ENCODE measurements at regions not wholly inside any gene's neighbourhood (a gene's known extent, or its start where the extent isn't known, plus 50 kb on each side); places are given as distances from the start of the nearest gene placed in this dataset.

- no peaks in the 10 kb centered on the region for H3K9me3 ChIP-seq (ENCODE audit: control insufficient read depth, low read depth, low read length)
- no peaks in the 10 kb centered on the region for H3K36me3 ChIP-seq (ENCODE audit: control insufficient read depth, insufficient read depth, low read length)
- no peak overlapping the region for H3K27ac ChIP-seq (ENCODE audit: low read length)
- no peaks in the 10 kb centered on the region for H3K4me1 ChIP-seq (ENCODE audit: control insufficient read depth, insufficient read depth, low read length)
- H3K27me3 ChIP-seq (ENCODE audit: control insufficient read depth, insufficient read depth, low read length) = no peaks in the 10 kb centered on the region
- DNase-seq = no peak
- no peak overlapping the region for H3K4me3 ChIP-seq (ENCODE audit: low read length)
- no CpG with 5 or more reads among the region's 15 CpGs for WGBS (ENCODE audit: insufficient coverage, low lambda C conversion rate)
These were observed 93.4 kb upstream of the CCDC112 start for GRCh38 chr5:115389799-115390382.

DNA sequence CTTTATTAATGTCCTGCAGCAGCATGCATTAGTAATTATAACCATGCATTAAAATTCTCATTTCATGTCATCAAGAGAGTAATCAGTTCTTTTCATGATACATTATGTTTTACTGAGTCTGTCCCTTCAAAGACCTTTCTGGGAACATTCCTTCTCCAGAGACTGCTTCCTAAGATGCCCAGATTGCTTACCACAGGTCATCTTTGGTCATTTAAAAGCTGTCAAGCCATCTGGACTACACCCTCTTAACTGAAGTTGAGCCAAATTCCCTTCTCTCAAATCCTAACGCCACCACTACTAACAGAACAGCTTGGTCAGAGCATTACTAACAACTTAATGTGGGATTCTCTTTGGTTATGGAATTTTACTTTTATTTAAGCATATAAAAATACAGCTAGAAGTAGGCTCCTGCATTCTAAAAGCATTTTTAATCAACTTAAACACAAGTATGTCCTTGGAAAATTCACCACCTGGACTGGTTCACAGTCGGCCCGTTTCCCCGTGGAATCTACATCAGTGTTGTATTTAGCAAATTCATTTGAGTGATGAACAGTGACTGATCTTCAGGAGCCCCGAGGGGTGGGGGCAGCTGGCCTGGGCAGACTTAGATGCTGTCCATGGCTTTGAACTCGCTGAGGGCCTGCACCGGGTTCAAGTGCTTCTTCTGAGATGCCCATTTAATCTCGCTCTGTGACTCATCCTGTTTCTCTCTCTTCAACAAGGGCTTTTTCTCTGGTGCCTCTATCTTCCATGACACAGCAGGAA is 92.8 kb upstream of the CCDC112 start:
- H3K27ac ChIP-seq (ENCODE audit: low read length) = no peak overlapping the region

DNA sequence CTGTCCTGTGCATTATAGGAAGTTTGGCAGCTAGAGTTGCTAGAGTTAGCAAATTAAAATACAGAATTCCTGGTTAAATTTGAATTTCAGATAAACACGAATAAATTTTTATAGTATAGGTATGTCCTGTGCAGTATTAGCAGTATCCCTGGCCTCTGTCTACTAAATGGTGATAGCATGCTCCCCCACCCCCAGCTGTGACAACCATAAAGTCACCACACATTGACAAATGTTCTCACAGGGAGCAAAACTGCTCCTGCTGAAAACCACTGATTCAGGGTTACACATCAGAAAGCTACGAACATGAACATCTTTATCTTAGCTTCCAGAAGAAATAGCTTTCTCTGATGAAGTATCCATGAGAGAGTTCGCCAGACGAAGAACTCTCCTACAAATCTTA is 91.8 kb upstream of the CCDC112 start:
- no peaks in the 10 kb centered on the region for H3K27me3 ChIP-seq (ENCODE audit: control insufficient read depth, insufficient read depth, low read length)
- H3K4me1 ChIP-seq (ENCODE audit: control insufficient read depth, insufficient read depth, low read length) = no peaks in the 10 kb centered on the region
- no peak overlapping the region for H3K27ac ChIP-seq (ENCODE audit: low read length)
- no peaks in the 10 kb centered on the region for H3K36me3 ChIP-seq (ENCODE audit: control insufficient read depth, insufficient read depth, low read length)
- no peaks in the 10 kb centered on the region for H3K9me3 ChIP-seq (ENCODE audit: control insufficient read depth, low read depth, low read length)
- WGBS (ENCODE audit: insufficient coverage, low lambda C conversion rate) = 94% methylated on average over 3 of the region's 4 CpGs
- DNase-seq = no peak
- H3K4me3 ChIP-seq (ENCODE audit: low read length) = no peak overlapping the region

More for the DNA sequence above, 92.8 kb upstream of the CCDC112 start:
- Histone ChIP-seq H3K36me3 (ENCODE audit: control insufficient read depth, insufficient read depth, low read length) (no peaks in the 10 kb centered on the region), H3K4me1 (ENCODE audit: control insufficient read depth, insufficient read depth, low read length) (no peaks in the 10 kb centered on the region), H3K9me3 (ENCODE audit: control insufficient read depth, low read depth, low read length) (no peaks in the 10 kb centered on the region), H3K27me3 (ENCODE audit: control insufficient read depth, insufficient read depth, low read length) (no peaks in the 10 kb centered on the region), H3K4me3 (ENCODE audit: low read length) (no peak overlapping the region)
- DNase-seq = no peak
- no CpG with 5 or more reads among the region's 8 CpGs for WGBS (ENCODE audit: insufficient coverage, low lambda C conversion rate)

- H3K27ac ChIP-seq (ENCODE audit: low read length) = no peak overlapping the region
- H3K9me3 ChIP-seq (ENCODE audit: control insufficient read depth, low read depth, low read length) = no peaks in the 10 kb centered on the region
- no peak overlapping the region for H3K4me3 ChIP-seq (ENCODE audit: low read length)
- no peaks in the 10 kb centered on the region for H3K36me3 ChIP-seq (ENCODE audit: control insufficient read depth, insufficient read depth, low read length)
- WGBS (ENCODE audit: insufficient coverage, low lambda C conversion rate) = no CpG with 5 or more reads among the region's 2 CpGs
- H3K4me1 ChIP-seq (ENCODE audit: control insufficient read depth, insufficient read depth, low read length) = no peaks in the 10 kb centered on the region
- H3K27me3 ChIP-seq (ENCODE audit: control insufficient read depth, insufficient read depth, low read length) = no peaks in the 10 kb centered on the region
- DNase-seq = no peak
These were observed 91.4 kb upstream of the CCDC112 start for GRCh38 chr5:115387816-115388215.

DNA sequence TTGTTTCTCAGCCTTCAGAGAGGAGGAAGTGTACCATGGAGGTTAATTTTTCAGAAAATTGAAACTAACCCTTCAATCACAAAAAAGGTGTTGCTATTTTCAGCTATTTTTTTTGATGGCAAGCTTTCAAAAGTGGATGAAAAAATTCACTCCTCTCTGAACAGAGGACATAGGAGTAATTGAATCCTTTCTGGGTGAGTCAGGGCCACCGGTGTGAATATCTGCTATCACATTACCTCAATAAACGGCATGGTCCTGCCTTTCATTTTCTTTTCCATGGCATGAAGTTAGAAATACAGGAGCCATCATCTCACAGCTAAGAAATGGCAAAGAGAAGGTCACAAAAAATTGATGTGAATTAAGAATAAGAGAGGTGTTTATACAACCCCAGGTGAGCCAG is 90.2 kb upstream of the CCDC112 start:
- Histone ChIP-seq H3K4me3 (ENCODE audit: low read length) (no peak overlapping the region), H3K27me3 (ENCODE audit: control insufficient read depth, insufficient read depth, low read length) (no peaks in the 10 kb centered on the region), H3K4me1 (ENCODE audit: control insufficient read depth, insufficient read depth, low read length) (no peaks in the 10 kb centered on the region), H3K36me3 (ENCODE audit: control insufficient read depth, insufficient read depth, low read length) (no peaks in the 10 kb centered on the region), H3K27ac (ENCODE audit: low read length) (no peak overlapping the region), H3K9me3 (ENCODE audit: control insufficient read depth, low read depth, low read length) (no peaks in the 10 kb centered on the region)
- 33% methylated on average over 1 of the region's 2 CpGs for WGBS (ENCODE audit: insufficient coverage, low lambda C conversion rate)
- DNase-seq = no peak

DNA sequence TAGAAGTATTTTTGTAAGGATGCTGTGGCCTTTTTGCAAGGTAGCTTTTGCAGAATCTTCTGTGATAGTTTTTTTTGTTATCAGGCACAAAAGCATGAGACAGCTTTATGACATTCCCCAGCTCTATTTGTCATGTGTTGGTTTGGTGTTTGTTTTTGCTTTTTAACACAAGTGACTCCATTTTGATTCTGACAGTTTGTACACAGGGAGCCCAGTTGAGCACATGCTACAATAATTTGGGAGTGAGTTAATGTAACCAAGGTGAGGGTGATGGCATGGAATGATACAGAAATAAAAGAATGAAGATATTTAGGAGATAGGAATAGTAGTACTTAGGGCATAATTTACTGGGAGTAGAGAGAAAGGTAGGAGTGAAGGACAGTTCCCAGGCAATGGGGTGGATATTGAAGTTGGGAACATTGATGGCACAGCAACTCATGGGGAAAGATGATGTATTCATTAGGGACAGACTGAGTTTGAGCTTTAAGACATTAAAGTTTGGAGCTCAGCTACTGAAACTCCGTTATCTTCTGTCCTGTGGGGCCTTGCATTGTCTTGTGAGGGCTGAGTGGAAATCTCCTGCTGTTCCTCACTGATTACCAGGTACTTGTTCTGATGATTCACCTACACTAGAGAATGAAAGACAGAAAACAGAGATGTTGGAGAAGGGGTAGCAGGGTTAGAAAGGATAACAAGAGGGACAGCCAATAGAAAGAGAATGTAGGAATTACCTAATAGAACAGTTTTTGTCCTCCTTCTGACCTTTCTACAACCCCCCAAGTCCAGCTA is 88.3 kb upstream of the CCDC112 start:
- WGBS (ENCODE audit: insufficient coverage, low lambda C conversion rate) = no CpG with 5 or more reads among the region's 1 CpG
- Histone ChIP-seq H3K27me3 (ENCODE audit: control insufficient read depth, insufficient read depth, low read length) (no peaks in the 10 kb centered on the region), H3K4me1 (ENCODE audit: control insufficient read depth, insufficient read depth, low read length) (no peaks in the 10 kb centered on the region), H3K27ac (ENCODE audit: low read length) (no peak overlapping the region), H3K4me3 (ENCODE audit: low read length) (no peak overlapping the region), H3K36me3 (ENCODE audit: control insufficient read depth, insufficient read depth, low read length) (no peaks in the 10 kb centered on the region), H3K9me3 (ENCODE audit: control insufficient read depth, low read depth, low read length) (no peaks in the 10 kb centered on the region)
- no peak for DNase-seq

- H3K9me3 ChIP-seq (ENCODE audit: control insufficient read depth, low read depth, low read length) = no peaks in the 10 kb centered on the region
- DNase-seq = no peak
- H3K4me3 ChIP-seq (ENCODE audit: low read length) = no peak overlapping the region
- peaks cover 2% of the 10 kb centered on the region for H3K4me1 ChIP-seq (ENCODE audit: control insufficient read depth, insufficient read depth, low read length)
- no CpG with 5 or more reads among the region's 1 CpG for WGBS (ENCODE audit: insufficient coverage, low lambda C conversion rate)
- no peak overlapping the region for H3K27ac ChIP-seq (ENCODE audit: low read length)
- no peaks in the 10 kb centered on the region for H3K27me3 ChIP-seq (ENCODE audit: control insufficient read depth, insufficient read depth, low read length)
- no peaks in the 10 kb centered on the region for H3K36me3 ChIP-seq (ENCODE audit: control insufficient read depth, insufficient read depth, low read length)
These were observed 86.5 kb upstream of the CCDC112 start for GRCh38 chr5:115382989-115383388.

- Histone ChIP-seq H3K27me3 (ENCODE audit: control insufficient read depth, insufficient read depth, low read length) (no peaks in the 10 kb centered on the region), H3K27ac (ENCODE audit: low read length) (no peak overlapping the region), H3K4me1 (ENCODE audit: control insufficient read depth, insufficient read depth, low read length) (peaks cover 9% of the 10 kb centered on the region), H3K9me3 (ENCODE audit: control insufficient read depth, low read depth, low read length) (no peaks in the 10 kb centered on the region), H3K4me3 (ENCODE audit: low read length) (no peak overlapping the region), H3K36me3 (ENCODE audit: control insufficient read depth, insufficient read depth, low read length) (no peaks in the 10 kb centered on the region)
- WGBS (ENCODE audit: insufficient coverage, low lambda C conversion rate) = no CpG with 5 or more reads among the region's 4 CpGs
- no peak for DNase-seq
These were observed 85.6 kb upstream of the CCDC112 start for GRCh38 chr5:115381911-115382662.

DNA sequence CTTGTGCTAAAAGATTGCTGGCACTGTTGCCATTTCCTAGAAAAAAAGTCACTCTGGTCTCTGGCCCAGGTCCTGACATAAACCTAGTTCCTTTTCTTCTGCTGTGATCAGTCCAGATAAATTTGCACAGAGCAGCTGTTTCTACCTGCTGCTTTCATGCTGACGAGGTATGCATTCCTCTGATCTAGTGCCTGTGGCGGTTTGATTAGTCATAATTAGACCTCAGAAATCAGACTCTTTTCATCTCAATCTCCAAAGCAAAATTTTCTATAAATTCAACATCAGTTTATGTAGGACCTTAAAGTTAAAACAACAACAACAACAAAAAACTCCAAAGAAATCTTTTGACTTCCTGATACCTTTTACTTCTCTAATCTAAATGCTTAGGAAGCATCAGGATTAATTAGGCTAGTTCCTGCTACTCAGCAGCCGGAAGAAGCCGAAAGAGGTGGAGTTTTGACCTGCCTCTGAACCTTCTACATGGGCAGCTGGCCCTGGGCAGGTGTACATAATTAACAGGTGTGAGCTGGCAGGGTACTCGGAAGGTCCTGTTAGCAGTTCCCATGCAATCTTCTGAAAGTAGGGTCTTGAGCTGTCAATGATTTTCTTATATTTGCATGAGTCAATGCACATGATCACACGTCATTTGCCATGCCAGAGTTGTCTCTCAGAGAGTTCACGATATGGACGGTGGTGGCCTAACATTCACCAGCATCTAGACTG is 83.3 kb upstream of the CCDC112 start:
- Histone ChIP-seq H3K36me3 (ENCODE audit: control insufficient read depth, insufficient read depth, low read length) (no peaks in the 10 kb centered on the region), H3K4me3 (ENCODE audit: low read length) (no peak overlapping the region), H3K27me3 (ENCODE audit: control insufficient read depth, insufficient read depth, low read length) (no peaks in the 10 kb centered on the region), H3K27ac (ENCODE audit: low read length) (no peak overlapping the region), H3K4me1 (ENCODE audit: control insufficient read depth, insufficient read depth, low read length) (peaks cover 9% of the 10 kb centered on the region), H3K9me3 (ENCODE audit: control insufficient read depth, low read depth, low read length) (no peaks in the 10 kb centered on the region)
- DNase-seq = peak in 1 of 2 donors; percentile 55
- WGBS (ENCODE audit: insufficient coverage, low lambda C conversion rate) = 100% methylated on average over 1 of the region's 8 CpGs

All from large intestine (tissue), 3 donors.